ENCODE measurements at regions not wholly inside any gene's neighbourhood (a gene's known extent, or its start where the extent isn't known, plus 50 kb on each side); places are given as distances from the start of the nearest gene placed in this dataset.

DNA sequence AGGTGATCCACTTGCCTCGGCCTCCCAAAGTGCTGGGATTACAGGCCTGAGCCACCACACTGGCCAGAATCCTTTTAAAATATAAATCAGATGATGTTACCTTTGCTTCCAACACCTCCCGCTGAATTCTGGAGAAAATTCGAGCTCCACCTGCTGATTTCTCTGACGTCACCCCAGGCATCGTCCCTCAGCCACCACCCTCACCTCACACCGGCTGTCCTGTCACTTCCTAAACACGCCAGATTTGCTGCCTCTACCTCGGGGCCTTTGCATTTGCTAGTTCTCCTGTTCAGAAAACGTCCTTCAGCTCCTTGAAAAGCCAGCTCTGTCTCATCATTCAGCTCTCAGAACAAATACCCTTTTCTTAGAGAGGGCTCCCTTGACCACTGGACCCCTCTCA lies 57.9 kb downstream of the FBXO2 start:
- DNase-seq (ENCODE audit: low spot score): no peak

DNA sequence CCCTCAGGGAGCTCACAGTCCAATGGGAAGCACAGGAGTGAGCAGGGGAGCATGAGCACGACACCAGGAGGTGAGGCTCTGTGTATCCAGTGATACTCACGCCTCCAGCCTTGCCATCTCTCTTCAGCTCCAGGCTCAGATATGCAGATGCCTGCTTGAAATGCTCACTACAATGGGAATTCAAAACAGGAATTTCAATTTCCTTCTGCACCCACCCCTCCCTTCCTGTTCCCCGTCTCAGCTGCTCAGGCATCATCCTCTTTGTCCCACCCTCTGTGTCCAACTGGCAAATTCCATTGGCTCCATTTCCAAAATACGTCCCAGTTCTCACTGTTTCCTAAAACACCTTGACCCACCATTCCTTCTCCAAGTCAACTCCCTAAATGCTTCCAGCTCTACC lies 58.9 kb downstream of the FBXO2 start:
- DNase-seq (ENCODE audit: low spot score): no peak

GRCh38 chr1:11594625-11595024 lies 59.6 kb downstream of the FBXO2 start:
- DNase-seq (ENCODE audit: low spot score): no peak

GRCh38 chr1:11594222-11594621 lies 60.0 kb downstream of the FBXO2 start:
- peak; percentile 18 for DNase-seq (ENCODE audit: low spot score)

- DNase-seq (ENCODE audit: low spot score): no peak
Measured at GRCh38 chr1:11592752-11593151, 61.5 kb downstream of the FBXO2 start.

DNA sequence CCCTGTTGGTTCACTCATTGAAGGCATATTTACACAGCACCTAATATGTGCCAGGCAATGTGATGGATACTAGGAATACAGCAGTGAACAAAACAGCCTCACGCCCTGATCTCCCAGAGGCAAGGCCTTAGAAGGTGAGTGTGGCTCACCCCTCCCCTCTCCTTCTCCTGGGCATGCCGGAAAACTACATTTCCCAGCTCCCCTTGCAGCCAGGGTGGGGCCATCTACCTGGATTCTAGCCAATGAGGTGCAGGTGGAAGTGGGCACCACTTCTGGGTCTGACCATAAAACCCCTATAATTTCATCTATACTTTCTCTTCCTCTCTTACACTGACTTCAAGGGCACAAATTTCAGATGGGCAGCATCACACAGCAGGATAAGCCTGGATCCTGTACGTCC lies 63.8 kb downstream of the FBXO2 start:
- DNase-seq (ENCODE audit: low spot score): no peak
